HG02885 (cell line): ENCODE measurements at regions not wholly inside any gene's neighbourhood (a gene's known extent, or its start where the extent isn't known, plus 50 kb on each side); places are given as distances from the start of the nearest gene placed in this dataset.
A peak's percentile ranks its signal among the peaks of the same experiment; 100 is the strongest.

Experiments used
- ATAC-seq: cut with Tn5 transposase; IDR thresholded peaks from one replicate; pipeline ENCODE4 v1.9.1; 2021; ENCODE audit warnings: mild to moderate bottlenecking; ENCODE audit not compliant: unreplicated experiment, poor library complexity

DNA sequence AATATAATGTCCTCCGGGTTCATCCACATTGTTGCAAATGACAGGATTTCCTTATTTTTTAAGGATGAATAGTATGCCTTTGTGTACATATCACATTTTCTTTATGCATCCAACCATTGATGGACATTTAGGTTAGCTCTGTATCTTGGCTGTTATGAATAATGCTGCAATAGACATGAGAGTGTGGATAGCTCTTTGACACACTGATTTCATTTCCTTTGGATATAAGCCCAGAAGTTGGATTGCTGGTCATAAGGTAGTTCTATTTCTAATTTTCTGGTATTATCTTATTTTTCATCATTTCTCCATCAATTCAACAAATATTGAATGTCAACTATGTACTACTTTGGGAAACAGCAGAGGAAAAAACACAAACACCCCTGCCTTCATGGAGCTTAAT, 423.3 kb downstream of the MTX2 start:
- ATAC-seq, result no peak

GRCh38 chr2:176699098-176699497, 429.9 kb downstream of the MTX2 start:
- ATAC-seq, result no peak

- no peak for ATAC-seq
Observed at GRCh38 chr2:176699644-176700043, 430.4 kb downstream of the MTX2 start.

GRCh38 chr2:176702131-176702530, 432.9 kb downstream of the MTX2 start:
- no peak for ATAC-seq

GRCh38 chr2:176704282-176704858, 435.1 kb downstream of the MTX2 start:
- no peak for ATAC-seq

DNA sequence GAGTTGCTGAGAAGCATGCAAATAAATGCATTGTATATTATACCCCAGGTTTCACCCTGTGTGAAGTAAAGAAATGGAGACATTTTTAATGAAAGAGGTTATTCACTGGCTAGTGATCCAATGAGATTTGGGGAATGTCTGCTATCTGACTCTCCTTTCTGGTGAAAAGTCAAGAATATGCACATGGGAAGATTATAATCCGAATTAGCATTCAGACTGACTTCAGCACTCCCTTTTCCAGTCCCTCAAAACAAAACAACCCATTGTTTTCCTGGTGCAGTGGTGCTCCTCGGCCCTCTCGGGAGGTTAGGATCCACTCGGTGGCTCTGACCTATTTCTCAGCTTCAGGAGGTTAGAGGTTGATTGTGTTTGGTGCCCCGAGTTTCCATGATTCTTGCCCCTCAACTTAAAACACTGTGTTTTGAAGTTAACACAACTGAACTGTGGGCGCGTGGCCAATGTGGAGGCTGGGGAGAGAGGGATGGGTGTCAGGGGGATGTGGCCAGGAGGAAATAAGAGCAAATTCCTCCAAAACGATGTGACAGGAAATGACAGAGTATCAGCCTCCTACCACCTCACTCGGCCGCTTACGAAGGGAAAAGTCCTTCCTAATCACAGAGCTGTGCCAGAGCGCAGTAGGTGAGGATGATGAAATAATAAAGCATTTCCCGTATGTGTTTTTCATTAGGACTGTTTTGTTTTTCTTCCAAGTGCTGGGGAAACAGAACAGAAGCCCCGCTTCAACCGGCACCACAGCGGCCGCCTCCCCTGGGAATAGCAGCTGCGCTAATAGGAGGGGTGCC, 440.1 kb downstream of the MTX2 start:
- ATAC-seq, result no peak

GRCh38 chr2:176709991-176710390, 440.7 kb downstream of the MTX2 start:
- ATAC-seq, result no peak

- ATAC-seq, result no peak
Observed at GRCh38 chr2:176710657-176711186, 441.5 kb downstream of the MTX2 start.

DNA sequence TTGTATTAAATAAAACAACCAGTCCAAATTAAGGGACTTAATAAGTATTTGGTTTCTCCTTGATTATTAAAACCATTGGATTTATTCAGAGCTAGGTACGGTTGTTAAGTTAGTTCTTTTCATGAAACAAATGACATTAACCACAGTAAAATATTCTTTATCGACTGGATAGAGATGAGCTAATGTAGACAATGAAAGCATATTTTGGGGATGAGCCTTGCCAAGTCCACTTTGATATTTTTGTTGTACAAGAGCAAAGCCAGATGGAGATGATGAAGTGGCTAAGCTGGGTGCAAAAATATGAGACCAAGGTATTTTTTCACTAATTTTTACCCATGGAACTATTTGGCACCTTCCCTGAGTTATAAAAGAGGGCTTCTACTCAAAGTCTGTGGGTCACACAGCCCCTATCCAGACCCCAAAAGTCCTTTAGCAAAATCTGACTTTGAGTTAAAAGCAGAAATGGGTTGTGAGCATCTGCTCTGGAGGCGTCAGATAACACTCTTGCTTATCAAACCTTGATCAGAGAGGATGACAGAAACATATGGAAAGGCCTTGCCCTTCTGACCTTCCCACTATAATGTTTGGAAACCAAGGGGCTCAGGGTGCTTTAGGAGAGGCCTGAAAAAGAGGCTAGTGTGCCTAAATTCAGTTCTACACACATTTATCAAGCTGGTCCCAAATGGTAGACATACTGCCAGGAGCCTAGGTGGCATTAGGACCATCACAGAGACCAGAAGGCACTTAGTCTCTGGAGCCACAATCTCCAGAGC, 456.8 kb downstream of the MTX2 start:
- ATAC-seq, result no peak

- no peak for ATAC-seq
Observed at GRCh38 chr2:176727696-176728095, 458.5 kb downstream of the MTX2 start.

- ATAC-seq, result no peak
Observed at GRCh38 chr2:176729706-176730569, 460.7 kb downstream of the MTX2 start.

DNA sequence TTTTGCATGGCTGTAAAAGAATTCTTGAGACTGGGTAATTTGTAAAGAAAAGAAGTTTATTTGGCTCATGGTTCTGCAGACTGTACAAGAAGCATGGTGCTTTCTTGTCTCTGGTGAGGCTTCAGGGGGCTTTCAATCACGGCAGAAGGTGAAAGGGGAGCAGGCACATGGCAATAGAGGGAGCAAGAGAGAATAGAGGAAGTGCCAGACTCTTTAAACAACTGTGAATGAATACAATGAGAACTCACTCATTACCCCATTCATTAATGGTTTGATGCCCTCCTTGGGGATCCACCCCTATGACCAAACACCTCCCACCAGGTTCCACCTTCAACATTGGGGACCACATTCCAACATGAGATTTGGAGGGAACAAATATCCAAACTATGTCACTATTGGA, 463.5 kb downstream of the MTX2 start:
- no peak for ATAC-seq

DNA sequence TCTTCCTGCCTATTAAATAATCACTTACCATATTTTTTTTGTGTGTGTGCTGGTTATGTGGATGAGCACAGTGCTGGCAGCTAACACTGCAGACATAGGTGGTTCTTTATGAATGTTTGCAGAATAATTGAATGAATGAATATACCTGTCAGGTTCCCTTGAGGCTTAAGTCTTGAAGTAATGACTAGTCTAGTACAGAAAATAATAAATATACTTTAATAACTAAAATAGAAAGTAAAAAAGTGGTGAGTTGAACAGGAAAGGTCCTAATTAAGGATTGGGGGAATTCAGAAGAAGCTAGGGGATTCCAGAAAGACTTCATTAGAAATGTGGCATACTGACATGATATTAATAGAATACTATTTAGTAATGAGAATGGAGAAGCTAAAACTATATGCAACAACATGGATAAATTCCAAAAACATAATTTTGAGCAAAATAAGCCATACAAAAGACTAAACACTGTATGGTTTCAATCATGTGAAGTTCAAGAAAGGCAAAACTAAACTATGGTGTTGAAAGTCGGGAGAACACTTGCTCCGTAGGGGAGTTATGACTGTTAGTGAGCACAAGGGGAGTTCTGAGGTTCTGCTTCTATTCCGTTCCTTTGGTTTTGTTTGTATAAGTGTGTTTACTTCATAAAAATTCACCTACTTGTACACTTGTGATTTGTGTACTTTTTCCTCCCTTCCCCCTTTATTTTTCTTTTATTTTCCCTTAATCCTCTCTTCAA, 464.6 kb downstream of the MTX2 start:
- ATAC-seq, result peak; percentile 46

DNA sequence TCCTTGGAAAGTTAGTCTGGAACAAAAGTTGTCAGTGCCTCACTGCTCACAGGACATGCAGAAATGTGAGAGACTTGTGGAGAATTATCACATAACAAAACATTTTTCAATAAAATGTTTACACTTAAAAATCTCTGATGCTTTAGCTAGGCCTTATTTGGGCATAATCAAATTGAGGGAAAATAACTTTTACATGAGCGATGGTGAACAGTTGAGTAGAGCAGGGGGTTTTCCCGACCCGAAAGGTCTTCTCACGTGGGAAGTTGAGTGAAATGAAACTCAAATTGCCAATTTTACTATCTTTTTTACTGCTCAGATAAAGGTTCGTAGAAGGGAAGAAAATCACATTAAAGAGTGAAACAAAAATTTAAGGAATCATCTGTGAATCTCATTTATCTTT, 465.6 kb downstream of the MTX2 start:
- no peak for ATAC-seq

DNA sequence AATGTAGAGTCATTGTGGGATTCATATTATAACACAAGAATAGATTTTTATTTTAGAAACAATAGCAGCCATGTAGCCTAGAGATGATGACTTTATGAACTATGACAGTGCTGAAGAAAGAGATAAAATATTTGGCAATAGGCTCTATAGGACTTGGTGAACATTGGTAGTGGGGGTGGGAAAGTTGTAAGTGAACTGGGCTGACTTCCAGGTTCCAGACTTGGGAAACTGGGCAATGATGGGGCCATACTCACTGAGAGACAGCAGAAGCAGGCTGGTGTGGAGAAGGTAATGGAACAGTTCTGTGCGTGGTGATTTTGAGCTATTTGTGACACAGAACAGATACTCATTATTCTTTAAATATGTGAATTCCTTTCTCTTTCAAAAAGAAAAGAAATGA, 470.3 kb upstream of the HNRNPA3 start:
- no peak for ATAC-seq

DNA sequence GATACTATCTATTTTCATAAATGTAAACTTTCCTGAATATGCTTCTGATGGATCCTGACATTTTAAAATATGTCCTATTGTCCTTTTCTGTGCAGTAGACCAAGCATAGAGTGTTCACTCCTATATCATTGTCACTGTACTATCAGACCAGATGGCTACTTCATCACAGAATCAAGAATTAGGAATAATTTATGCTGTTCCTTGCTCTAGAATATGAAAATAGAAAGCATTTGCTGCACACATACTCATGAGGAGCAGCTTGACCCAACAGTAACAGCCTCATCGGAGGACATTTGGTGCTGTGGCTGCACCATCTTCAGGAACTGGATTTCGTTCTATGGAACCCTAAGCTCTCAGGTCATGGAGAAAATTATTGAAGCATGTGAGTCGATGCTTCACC, 468.9 kb upstream of the HNRNPA3 start:
- no peak for ATAC-seq

DNA sequence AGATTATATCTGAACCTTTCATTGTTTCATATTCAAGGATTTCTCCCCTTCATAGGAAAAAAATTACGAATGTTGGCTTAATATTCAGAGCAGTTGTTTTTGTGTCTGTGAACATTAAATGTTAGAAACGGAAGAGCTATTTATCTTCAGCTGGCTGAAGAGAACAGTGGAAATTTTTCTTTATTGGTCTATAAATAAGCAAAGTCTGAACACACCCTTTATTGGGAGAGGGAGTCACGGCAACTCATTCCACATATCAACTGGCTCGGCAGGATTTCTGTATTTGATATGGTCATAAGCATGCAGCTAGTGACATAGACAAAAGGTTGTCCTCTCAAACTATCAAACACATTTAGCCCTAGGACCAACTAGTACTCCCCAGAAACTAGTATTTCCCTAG, 468.4 kb upstream of the HNRNPA3 start:
- ATAC-seq, result no peak

DNA sequence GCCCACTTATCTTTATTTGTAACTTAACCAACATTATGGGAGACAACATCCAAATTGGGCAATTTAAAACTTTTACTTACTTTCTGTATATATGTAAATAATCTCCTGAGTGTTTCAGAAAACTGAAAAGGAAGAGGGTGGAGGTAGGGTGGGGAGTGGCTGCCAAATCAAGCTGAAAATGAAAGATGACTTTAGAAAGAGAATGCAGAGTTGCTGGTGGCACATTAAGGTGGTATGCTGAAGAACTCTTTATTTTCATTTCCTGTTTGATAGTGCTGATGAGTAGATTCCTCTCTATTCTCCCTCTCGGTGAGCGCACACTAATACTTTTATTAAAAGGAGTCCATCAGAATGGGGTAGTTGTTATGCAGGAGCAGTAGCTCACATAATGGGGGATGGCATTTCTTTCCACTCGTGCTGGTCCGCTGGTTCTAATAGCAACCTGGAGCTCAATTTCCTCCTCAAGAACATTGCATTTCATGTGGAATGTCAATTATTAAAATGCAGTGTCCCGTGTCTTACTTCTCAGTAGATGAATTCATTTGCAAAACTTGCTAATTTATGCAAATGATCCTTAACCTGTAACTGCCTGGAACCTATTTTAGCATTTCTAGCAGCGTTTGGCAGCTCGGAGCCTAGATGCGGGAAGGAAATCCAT, 466.9 kb upstream of the HNRNPA3 start:
- ATAC-seq, result peak; percentile 71

- no peak for ATAC-seq
Observed at GRCh38 chr2:176746411-176746810, 466.2 kb upstream of the HNRNPA3 start.
